Caco-2 (cell line): ENCODE measurements at regions not wholly inside any gene's neighbourhood (a gene's known extent, or its start where the extent isn't known, plus 50 kb on each side); places are given as distances from the start of the nearest gene placed in this dataset.
"Not testable (repeated sequence)": the region's sequence is repeated elsewhere in the genome, so short reads cannot be mapped to it uniquely, and the experiment has no call there.

Source experiments
- BruUV-seq: library from RNA; stranded (reverse); fragments of 400-500 nt; replicated peaks from 2 replicates; lab custom pipeline; 2021; lab: Mats Ljungman, UMichigan
- CTCF ChIA-PET: fragments of 300-600 bp; sonication (Branson Sonifier 250); formaldehyde crosslinking; loops from one replicate; lab custom pipeline; 2022; ENCODE audit warnings: antibody characterized with exemption; lab: Charles Lee
- POLR2A ChIA-PET: fragments of 300-600 bp; sonication (Branson Sonifier 250); formaldehyde crosslinking; loops from one replicate; lab custom pipeline; 2022; ENCODE audit warnings: antibody characterized with exemption; lab: Charles Lee
- DNase-seq, 2 experiments: peaks; one replicate each; pipeline versions ENCODE4 v3.0.0 to v3.0.0-alpha.2; 2020 to 2022
- H3K27me3 ChIP-seq: replicated peaks from 2 replicates; pipeline ENCODE4 v1.6.0; 2011; ENCODE audit warnings: low read length; ENCODE audit not compliant: control insufficient read depth, insufficient read depth
- H3K36me3 ChIP-seq: 2 replicates; pipeline ENCODE4 v1.5.1; 2011; ENCODE audit warnings: low read length; ENCODE audit not compliant: control insufficient read depth, insufficient read depth
- H3K4me1 ChIP-seq: fragments of 250-450 bp; sonication (Bioruptor Pico); 2 replicates; pipeline ENCODE4 v1.5.1; 2020; ENCODE audit warnings: mild to moderate bottlenecking
- H3K4me3 ChIP-seq: 2 replicates; pipeline ENCODE4 v1.5.1; 2011; ENCODE audit warnings: low read depth, mild to moderate bottlenecking, control low read depth, low read length
- H3K9me3 ChIP-seq: fragments of 250-450 bp; sonication (Bioruptor Pico); 2 replicates; pipeline ENCODE4 v1.5.1; 2020; ENCODE audit warnings: mild to moderate bottlenecking, moderate library complexity
- H3K27ac Mint-ChIP-seq: one replicate; pipeline ENCODE4 v1.8.0; 2022; ENCODE audit warnings: mixed read lengths; ENCODE audit not compliant: unreplicated experiment
- H3K27me3 Mint-ChIP-seq: one replicate; pipeline ENCODE4 v1.8.0; 2022; ENCODE audit warnings: mixed read lengths; ENCODE audit not compliant: insufficient read depth, unreplicated experiment
- H3K36me3 Mint-ChIP-seq: one replicate; pipeline ENCODE4 v1.8.0; 2022; ENCODE audit warnings: mild to moderate bottlenecking, mixed read lengths; ENCODE audit not compliant: insufficient read depth, unreplicated experiment
- H3K4me1 Mint-ChIP-seq: one replicate; pipeline ENCODE4 v1.8.0; 2022; ENCODE audit warnings: low read depth, mixed read lengths; ENCODE audit not compliant: unreplicated experiment
- H3K4me3 Mint-ChIP-seq: one replicate; pipeline ENCODE4 v1.8.0; 2022; ENCODE audit warnings: mild to moderate bottlenecking, moderate library complexity, mixed read lengths; ENCODE audit not compliant: unreplicated experiment
- H3K9me3 Mint-ChIP-seq: one replicate; pipeline ENCODE4 v1.8.0; 2022; ENCODE audit warnings: mixed read lengths; ENCODE audit not compliant: unreplicated experiment
- CTCF ChIP-seq, 2 experiments: fragments of 200-600 bp in 1 of 2; IDR thresholded peaks; 1 replicate in 1 of 2; 2 replicates in 1 of 2; pipeline versions ENCODE4 v1.5.1 to v1.8.0; 2011 to 2022; ENCODE audit warnings: antibody characterized with exemption in 1 of 2, control low read depth in 1 of 2, inconsistent platforms in 1 of 2, low read depth in 1 of 2, low read length in 1 of 2, mild to moderate bottlenecking in 1 of 2, moderate library complexity in 1 of 2; ENCODE audit not compliant: insufficient read depth in 1 of 2, severe bottlenecking in 1 of 2, unreplicated experiment in 1 of 2
- intact Hi-C: fragments of 100-400 bp; cut with micrococcal nuclease; formaldehyde crosslinking; loops from one replicate; pipeline ENCODE4 v1.10.0; 2022; ENCODE audit not compliant: unreplicated experiment

- Mint-ChIP-seq H3K4me1 (no peaks in the 10 kb centered on the region), H3K27ac (no peak overlapping the region), H3K9me3 (no peaks in the 10 kb centered on the region), H3K4me3 (no peak overlapping the region), H3K36me3 (no peaks in the 10 kb centered on the region), H3K27me3 (peaks cover 6% of the 10 kb centered on the region)
- intact Hi-C loops = no loop called here
- CTCF ChIA-PET = no interaction called here
- POLR2A ChIA-PET = no interaction called here
- no TSS peak for BruUV-seq
- no peaks in the 10 kb centered on the region for H3K27me3 ChIP-seq
- no peaks in the 10 kb centered on the region for H3K4me1 ChIP-seq
- no peak for TF ChIP-seq CTCF (IDR thresholded peaks at IDR 0.05; ENCODE audit: insufficient read depth in 1 of 2, low read depth in 1 of 2, low read length in 1 of 2, severe bottlenecking in 1 of 2, unreplicated experiment in 1 of 2)
- H3K4me3 ChIP-seq = no peak overlapping the region
- no peaks in the 10 kb centered on the region for H3K36me3 ChIP-seq
- no peak for DNase-seq
- H3K9me3 ChIP-seq = no peaks in the 10 kb centered on the region
These were observed 166.0 kb downstream of the ACTR3B start for GRCh38 chr7:152925412-152926147.

- no peaks in the 10 kb centered on the region for H3K9me3 ChIP-seq
- no peak overlapping the region for H3K4me3 Mint-ChIP-seq
- H3K36me3 Mint-ChIP-seq = no peaks in the 10 kb centered on the region
- no peaks in the 10 kb centered on the region for H3K4me1 ChIP-seq
- no peaks in the 10 kb centered on the region for H3K27me3 ChIP-seq
- no peak overlapping the region for H3K27ac Mint-ChIP-seq
- H3K4me1 Mint-ChIP-seq = no peaks in the 10 kb centered on the region
- H3K36me3 ChIP-seq = no peaks in the 10 kb centered on the region
- ChIA-PET CTCF (no interaction called here), POLR2A (no interaction called here)
- peaks cover 4% of the 10 kb centered on the region for H3K27me3 Mint-ChIP-seq
- DNase-seq = no peak
- intact Hi-C loops = no loop called here
- no peak for TF ChIP-seq CTCF (IDR thresholded peaks at IDR 0.05; ENCODE audit: insufficient read depth in 1 of 2, low read depth in 1 of 2, low read length in 1 of 2, severe bottlenecking in 1 of 2, unreplicated experiment in 1 of 2)
- no peak overlapping the region for H3K4me3 ChIP-seq
- BruUV-seq = no TSS peak
- no peaks in the 10 kb centered on the region for H3K9me3 Mint-ChIP-seq
These were observed 172.1 kb downstream of the ACTR3B start for GRCh38 chr7:152931633-152932032.

GRCh38 chr7:152937282-152937681 is 177.7 kb downstream of the ACTR3B start:
- POLR2A ChIA-PET = no interaction called here

GRCh38 chr7:152946616-152947015 is 187.1 kb downstream of the ACTR3B start:
- POLR2A ChIA-PET, H3K4me3 ChIP-seq, H3K27me3 ChIP-seq, H3K9me3 ChIP-seq, intact Hi-C loops, DNase-seq, H3K27ac Mint-ChIP-seq, H3K4me1 Mint-ChIP-seq, H3K4me1 ChIP-seq, CTCF ChIA-PET, H3K36me3 ChIP-seq, BruUV-seq, H3K36me3 Mint-ChIP-seq, H3K4me3 Mint-ChIP-seq: not testable (repeated sequence)
- Mint-ChIP-seq H3K27me3 (peaks cover 19% of the 10 kb centered on the region), H3K9me3 (peaks cover 19% of the 10 kb centered on the region)

More at GRCh38 chr7:152937282-152937681, 177.7 kb downstream of the ACTR3B start:
- intact Hi-C loops = no loop called here
- no peaks in the 10 kb centered on the region for H3K36me3 Mint-ChIP-seq
- no peaks in the 10 kb centered on the region for H3K9me3 Mint-ChIP-seq
- H3K4me1 Mint-ChIP-seq = no peaks in the 10 kb centered on the region
- Histone ChIP-seq H3K36me3 (no peaks in the 10 kb centered on the region), H3K9me3 (no peaks in the 10 kb centered on the region), H3K4me1 (no peaks in the 10 kb centered on the region), H3K4me3 (no peak overlapping the region), H3K27me3 (no peaks in the 10 kb centered on the region)
- no peak overlapping the region for H3K4me3 Mint-ChIP-seq
- TF ChIP-seq CTCF (IDR thresholded peaks at IDR 0.05; ENCODE audit: insufficient read depth in 1 of 2, low read depth in 1 of 2, low read length in 1 of 2, severe bottlenecking in 1 of 2, unreplicated experiment in 1 of 2) = no peak
- H3K27me3 Mint-ChIP-seq = peaks cover 17% of the 10 kb centered on the region
- H3K27ac Mint-ChIP-seq = no peak overlapping the region
- BruUV-seq = no TSS peak
- DNase-seq = no peak
- CTCF ChIA-PET = no interaction called here
